Muscle layer of colon (tissue), 2 donors: ENCODE measurements at regions not wholly inside any gene's neighbourhood (a gene's known extent, or its start where the extent isn't known, plus 50 kb on each side); places are given as distances from the start of the nearest gene placed in this dataset.

Experiments
- H3K27ac ChIP-seq: one replicate; pipeline ENCODE4 v1.7.0; 2013; ENCODE audit warnings: low read depth, mild to moderate bottlenecking, low read length, moderate library complexity
- H3K27me3 ChIP-seq, 2 donors: one replicate each; pipeline ENCODE4 v1.7.0; 2013; ENCODE audit warnings: low read length in 2 of 2, mild to moderate bottlenecking in 2 of 2; ENCODE audit not compliant: insufficient read depth in 2 of 2, control insufficient read depth in 1 of 2
- H3K36me3 ChIP-seq: one replicate; pipeline ENCODE4 v1.7.0; 2013; ENCODE audit warnings: mild to moderate bottlenecking, low read length; ENCODE audit not compliant: insufficient read depth
- H3K4me1 ChIP-seq: one replicate; pipeline ENCODE4 v1.7.0; 2013; ENCODE audit warnings: mild to moderate bottlenecking, low read length; ENCODE audit not compliant: insufficient read depth
- H3K4me3 ChIP-seq, 2 donors: one replicate each; pipeline ENCODE4 v1.7.0; 2013; ENCODE audit warnings: low read length in 2 of 2, low read depth in 1 of 2, mild to moderate bottlenecking in 1 of 2, moderate library complexity in 1 of 2
- H3K9ac ChIP-seq: one replicate; pipeline ENCODE4 v1.7.0; 2013; ENCODE audit warnings: low read length
- H3K9me3 ChIP-seq: one replicate; pipeline ENCODE4 v1.7.0; 2013; ENCODE audit warnings: mild to moderate bottlenecking, low read length
- donor health status: abdominal sarcoma.
- donor health status: Adenocarcinoma of cecum.

GRCh38 chr2:41771710-41772109 lies 276.1 kb upstream of the PKDCC start:
- H3K36me3 ChIP-seq = no peaks in the 10 kb centered on the region
- H3K4me3 ChIP-seq = no peak overlapping the region

GRCh38 chr2:41772697-41773096 lies 275.1 kb upstream of the PKDCC start:
- Histone ChIP-seq H3K4me1 (no peaks in the 10 kb centered on the region), H3K27me3 (no peaks in the 10 kb centered on the region), H3K9me3 (no peaks in the 10 kb centered on the region), H3K9ac (no peak overlapping the region), H3K36me3 (no peaks in the 10 kb centered on the region), H3K27ac (no peak overlapping the region), H3K4me3 (no peak overlapping the region)

More at GRCh38 chr2:41771710-41772109, 276.1 kb upstream of the PKDCC start:
- Histone ChIP-seq H3K27me3 (no peaks in the 10 kb centered on the region), H3K4me1 (no peaks in the 10 kb centered on the region), H3K9ac (no peak overlapping the region), H3K27ac (no peak overlapping the region), H3K9me3 (no peaks in the 10 kb centered on the region)

- Histone ChIP-seq H3K27me3 (no peaks in the 10 kb centered on the region), H3K4me3 (no peak overlapping the region)
Observed at GRCh38 chr2:41774011-41774605, 273.7 kb upstream of the PKDCC start.

GRCh38 chr2:41775366-41776025 lies 272.3 kb upstream of the PKDCC start:
- H3K9me3 ChIP-seq = no peaks in the 10 kb centered on the region
- no peak overlapping the region for H3K27ac ChIP-seq
- no peaks in the 10 kb centered on the region for H3K27me3 ChIP-seq
- H3K9ac ChIP-seq = no peak overlapping the region
- no peaks in the 10 kb centered on the region for H3K36me3 ChIP-seq
- no peak overlapping the region for H3K4me3 ChIP-seq
- H3K4me1 ChIP-seq = no peaks in the 10 kb centered on the region

More at GRCh38 chr2:41774011-41774605, 273.7 kb upstream of the PKDCC start:
- Histone ChIP-seq H3K9me3 (no peaks in the 10 kb centered on the region), H3K9ac (no peak overlapping the region), H3K4me1 (no peaks in the 10 kb centered on the region), H3K36me3 (no peaks in the 10 kb centered on the region), H3K27ac (no peak overlapping the region)

GRCh38 chr2:41779888-41780287 lies 267.9 kb upstream of the PKDCC start:
- no peaks in the 10 kb centered on the region for H3K27me3 ChIP-seq
- no peak overlapping the region for H3K4me3 ChIP-seq
- no peaks in the 10 kb centered on the region for H3K9me3 ChIP-seq
- no peak overlapping the region for H3K9ac ChIP-seq
- H3K36me3 ChIP-seq = no peaks in the 10 kb centered on the region
- H3K27ac ChIP-seq = no peak overlapping the region
- H3K4me1 ChIP-seq = no peaks in the 10 kb centered on the region

GRCh38 chr2:41782306-41783158 lies 265.3 kb upstream of the PKDCC start:
- no peaks in the 10 kb centered on the region for H3K9me3 ChIP-seq
- H3K27me3 ChIP-seq = no peaks in the 10 kb centered on the region
- H3K36me3 ChIP-seq = no peaks in the 10 kb centered on the region
- no peak overlapping the region for H3K9ac ChIP-seq
- no peak overlapping the region for H3K4me3 ChIP-seq
- no peaks in the 10 kb centered on the region for H3K4me1 ChIP-seq
- H3K27ac ChIP-seq = no peak overlapping the region

- H3K27ac ChIP-seq = no peak overlapping the region
- H3K9me3 ChIP-seq = no peaks in the 10 kb centered on the region
- H3K4me1 ChIP-seq = no peaks in the 10 kb centered on the region
- H3K9ac ChIP-seq = no peak overlapping the region
- H3K36me3 ChIP-seq = no peaks in the 10 kb centered on the region
- no peaks in the 10 kb centered on the region for H3K27me3 ChIP-seq
- no peak overlapping the region for H3K4me3 ChIP-seq
Observed at GRCh38 chr2:41784496-41784895, 263.3 kb upstream of the PKDCC start.

- no peaks in the 10 kb centered on the region for H3K36me3 ChIP-seq
- no peaks in the 10 kb centered on the region for H3K9me3 ChIP-seq
- H3K4me3 ChIP-seq = no peak overlapping the region
- no peaks in the 10 kb centered on the region for H3K4me1 ChIP-seq
- no peak overlapping the region for H3K27ac ChIP-seq
- no peaks in the 10 kb centered on the region for H3K27me3 ChIP-seq
- no peak overlapping the region for H3K9ac ChIP-seq
Observed at GRCh38 chr2:41785251-41786022, 262.4 kb upstream of the PKDCC start.

- H3K27me3 ChIP-seq = no peaks in the 10 kb centered on the region
- no peak overlapping the region for H3K4me3 ChIP-seq
- no peaks in the 10 kb centered on the region for H3K9me3 ChIP-seq
- no peaks in the 10 kb centered on the region for H3K4me1 ChIP-seq
- no peaks in the 10 kb centered on the region for H3K36me3 ChIP-seq
- H3K27ac ChIP-seq = no peak overlapping the region
- H3K9ac ChIP-seq = no peak overlapping the region
Observed at GRCh38 chr2:41791523-41791922, 256.3 kb upstream of the PKDCC start.

- no peak overlapping the region for H3K27ac ChIP-seq
- no peaks in the 10 kb centered on the region for H3K36me3 ChIP-seq
- no peaks in the 10 kb centered on the region for H3K27me3 ChIP-seq
Observed at GRCh38 chr2:41803361-41803760, 244.5 kb upstream of the PKDCC start.

GRCh38 chr2:41806286-41806685 lies 241.5 kb upstream of the PKDCC start:
- H3K4me1 ChIP-seq = no peaks in the 10 kb centered on the region
- H3K36me3 ChIP-seq = no peaks in the 10 kb centered on the region
- no peak overlapping the region for H3K4me3 ChIP-seq
- H3K27ac ChIP-seq = no peak overlapping the region
- H3K27me3 ChIP-seq = no peaks in the 10 kb centered on the region
- H3K9ac ChIP-seq = no peak overlapping the region
- no peaks in the 10 kb centered on the region for H3K9me3 ChIP-seq

More at GRCh38 chr2:41803361-41803760, 244.5 kb upstream of the PKDCC start:
- Histone ChIP-seq H3K4me1 (no peaks in the 10 kb centered on the region), H3K9me3 (no peaks in the 10 kb centered on the region), H3K4me3 (no peak overlapping the region), H3K9ac (no peak overlapping the region)
